NB4 (cell line): ENCODE measurements at regions not wholly inside any gene's neighbourhood (a gene's known extent, or its start where the extent isn't known, plus 50 kb on each side); places are given as distances from the start of the nearest gene placed in this dataset.

Source experiments
- POLR2A ChIP-seq: IDR thresholded peaks from 2 replicates; pipeline ENCODE4 v1.6.1; 2011; ENCODE audit warnings: mild to moderate bottlenecking; ENCODE audit not compliant: insufficient read length; ENCODE audit errors: extremely low read depth
- TF ChIP-seq, protein P1 (sequence below): IDR thresholded peaks from one replicate; pipeline ENCODE4 v1.5.1; 2012; ENCODE audit warnings: low read depth, low read length

DNA sequence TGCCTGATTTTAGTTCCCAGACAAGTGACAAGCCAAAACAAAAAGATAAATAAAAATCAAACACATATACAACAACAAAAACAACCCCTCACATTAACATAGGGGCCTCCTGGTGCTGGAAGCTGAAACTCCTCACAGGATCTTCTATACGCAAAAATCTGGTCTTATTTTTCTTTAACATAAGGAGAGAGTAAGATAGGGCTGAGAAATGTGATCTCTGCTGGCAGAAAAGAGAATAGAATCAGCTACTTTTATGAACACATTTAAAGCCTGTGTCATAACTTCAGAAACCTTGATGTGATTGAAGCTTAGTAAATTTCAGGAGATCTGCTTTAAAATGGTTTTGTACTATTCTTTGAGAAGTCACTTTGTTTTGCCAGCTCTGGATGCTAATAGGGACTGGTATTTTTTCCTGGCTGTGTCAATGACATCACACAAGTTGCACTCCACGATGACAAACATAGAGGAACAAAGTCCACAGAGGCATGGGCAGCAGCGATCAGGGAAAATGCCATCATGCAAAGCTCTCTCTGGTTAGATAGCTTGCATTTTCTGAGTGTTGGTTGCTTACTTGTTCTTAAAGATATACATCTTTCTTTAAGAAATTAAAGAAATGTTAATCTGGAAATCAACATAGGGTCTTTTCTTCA lies 176.6 kb upstream of the SP4 start:
- no peak for TF ChIP-seq POLR2A
- TF ChIP-seq, protein P1, sequence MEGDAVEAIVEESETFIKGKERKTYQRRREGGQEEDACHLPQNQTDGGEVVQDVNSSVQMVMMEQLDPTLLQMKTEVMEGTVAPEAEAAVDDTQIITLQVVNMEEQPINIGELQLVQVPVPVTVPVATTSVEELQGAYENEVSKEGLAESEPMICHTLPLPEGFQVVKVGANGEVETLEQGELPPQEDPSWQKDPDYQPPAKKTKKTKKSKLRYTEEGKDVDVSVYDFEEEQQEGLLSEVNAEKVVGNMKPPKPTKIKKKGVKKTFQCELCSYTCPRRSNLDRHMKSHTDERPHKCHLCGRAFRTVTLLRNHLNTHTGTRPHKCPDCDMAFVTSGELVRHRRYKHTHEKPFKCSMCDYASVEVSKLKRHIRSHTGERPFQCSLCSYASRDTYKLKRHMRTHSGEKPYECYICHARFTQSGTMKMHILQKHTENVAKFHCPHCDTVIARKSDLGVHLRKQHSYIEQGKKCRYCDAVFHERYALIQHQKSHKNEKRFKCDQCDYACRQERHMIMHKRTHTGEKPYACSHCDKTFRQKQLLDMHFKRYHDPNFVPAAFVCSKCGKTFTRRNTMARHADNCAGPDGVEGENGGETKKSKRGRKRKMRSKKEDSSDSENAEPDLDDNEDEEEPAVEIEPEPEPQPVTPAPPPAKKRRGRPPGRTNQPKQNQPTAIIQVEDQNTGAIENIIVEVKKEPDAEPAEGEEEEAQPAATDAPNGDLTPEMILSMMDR: no peak
